Ovary (tissue), 3 donors: ENCODE measurements at regions not wholly inside any gene's neighbourhood (a gene's known extent, or its start where the extent isn't known, plus 50 kb on each side); places are given as distances from the start of the nearest gene placed in this dataset.
"Not testable (repeated sequence)": the region's sequence is repeated elsewhere in the genome, so short reads cannot be mapped to it uniquely, and the experiment has no call there.

ENCODE experiments used
- EP300 ChIP-seq: sonication (generic); formaldehyde crosslinking; IDR thresholded peaks from one replicate; pipeline ENCODE4 v1.6.1; 2017; ENCODE audit warnings: antibody characterized with exemption
- POLR2A ChIP-seq: fragments of 450-650 bp; IDR thresholded peaks from one replicate; pipeline ENCODE4 v1.6.1; 2017; ENCODE audit warnings: antibody characterized with exemption, mild to moderate bottlenecking, moderate library complexity
- TF ChIP-seq, protein P1 (sequence below), 3 donors: fragments of 450-650 bp in 2 of 3; fragments of 200-600 bp in 1 of 3; IDR thresholded peaks; one replicate each; pipeline versions ENCODE4 v1.5.1 to v1.8.0; 2016 to 2022; ENCODE audit warnings: antibody characterized with exemption in 3 of 3, mild to moderate bottlenecking in 1 of 3
- donor health status: DM: no; HTN: no; CAD: no.

- TF ChIP-seq EP300, POLR2A: not testable (repeated sequence)
- TF ChIP-seq, protein P1, sequence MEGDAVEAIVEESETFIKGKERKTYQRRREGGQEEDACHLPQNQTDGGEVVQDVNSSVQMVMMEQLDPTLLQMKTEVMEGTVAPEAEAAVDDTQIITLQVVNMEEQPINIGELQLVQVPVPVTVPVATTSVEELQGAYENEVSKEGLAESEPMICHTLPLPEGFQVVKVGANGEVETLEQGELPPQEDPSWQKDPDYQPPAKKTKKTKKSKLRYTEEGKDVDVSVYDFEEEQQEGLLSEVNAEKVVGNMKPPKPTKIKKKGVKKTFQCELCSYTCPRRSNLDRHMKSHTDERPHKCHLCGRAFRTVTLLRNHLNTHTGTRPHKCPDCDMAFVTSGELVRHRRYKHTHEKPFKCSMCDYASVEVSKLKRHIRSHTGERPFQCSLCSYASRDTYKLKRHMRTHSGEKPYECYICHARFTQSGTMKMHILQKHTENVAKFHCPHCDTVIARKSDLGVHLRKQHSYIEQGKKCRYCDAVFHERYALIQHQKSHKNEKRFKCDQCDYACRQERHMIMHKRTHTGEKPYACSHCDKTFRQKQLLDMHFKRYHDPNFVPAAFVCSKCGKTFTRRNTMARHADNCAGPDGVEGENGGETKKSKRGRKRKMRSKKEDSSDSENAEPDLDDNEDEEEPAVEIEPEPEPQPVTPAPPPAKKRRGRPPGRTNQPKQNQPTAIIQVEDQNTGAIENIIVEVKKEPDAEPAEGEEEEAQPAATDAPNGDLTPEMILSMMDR (IDR thresholded peaks at IDR 0.05): not testable (repeated sequence)
These were observed 191.1 kb downstream of the NPIPA7 start for GRCh38 chr16:16570055-16570454.
